ENCODE measurements at regions not wholly inside any gene's neighbourhood (a gene's known extent, or its start where the extent isn't known, plus 50 kb on each side); places are given as distances from the start of the nearest gene placed in this dataset.

GRCh38 chr17:77867308-77867781 is 91.2 kb upstream of the TNRC6C start:
- TF ChIP-seq REST (IDR thresholded peaks at IDR 0.05; ENCODE audit: insufficient read depth in 1 of 2, low read depth in 2 of 2, low read length in 2 of 2) (no peak), TAF1 (IDR thresholded peaks at IDR 0.05; ENCODE audit: borderline replicate concordance, insufficient read depth, low read length) (no peak), POLR2AphosphoS5 (IDR thresholded peaks at IDR 0.05; ENCODE audit: low read depth, low read length) (no peak), SIN3A (IDR thresholded peaks at IDR 0.05; ENCODE audit: borderline replicate concordance, insufficient read depth, low read length) (no peak), FOXP2 (optimal IDR thresholded peaks at IDR 0.05; ENCODE audit: borderline replicate concordance, extremely low read depth, extremely low read length, insufficient read depth) (no peak)

DNA sequence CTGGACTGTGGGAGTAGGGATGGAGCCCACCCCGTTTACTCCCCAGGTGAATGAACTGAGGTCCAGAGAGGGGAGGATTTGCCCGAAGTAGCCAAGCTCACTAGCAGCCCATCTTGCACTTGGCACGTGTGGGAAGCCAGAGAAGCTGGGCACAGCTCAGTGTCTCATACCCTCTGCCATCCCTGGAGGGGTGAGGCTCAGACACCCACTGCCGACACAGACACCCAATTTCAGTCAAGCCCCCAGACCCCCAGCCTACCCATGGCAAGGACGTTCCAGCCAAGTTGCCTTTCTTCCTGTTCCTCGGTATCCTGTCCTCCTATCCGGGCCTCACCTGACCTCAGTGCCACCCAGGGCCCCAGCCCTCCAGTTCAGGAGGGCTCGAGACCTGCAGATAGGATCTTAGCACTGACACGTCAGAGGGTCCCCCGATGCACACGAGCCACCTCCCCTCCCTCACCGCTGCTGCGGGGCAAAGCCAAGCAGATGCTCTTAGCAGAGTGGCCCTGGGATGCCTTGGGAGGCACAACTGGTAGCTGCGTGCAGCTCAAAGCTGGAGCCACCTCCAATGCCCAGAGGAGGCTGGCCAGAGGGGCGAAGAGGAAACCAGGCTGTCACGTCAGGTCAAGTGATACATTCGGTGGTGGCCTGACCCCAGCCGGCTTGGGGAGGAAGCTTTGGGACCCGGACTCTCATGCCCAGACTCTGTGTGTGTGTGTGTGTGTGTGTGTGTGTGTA is 90.4 kb upstream of the TNRC6C start:
- TF ChIP-seq SIN3A (IDR thresholded peaks at IDR 0.05; ENCODE audit: borderline replicate concordance, insufficient read depth, low read length) (no peak), REST (IDR thresholded peaks at IDR 0.05; ENCODE audit: insufficient read depth in 1 of 2, low read depth in 2 of 2, low read length in 2 of 2) (no peak), FOXP2 (optimal IDR thresholded peaks at IDR 0.05; ENCODE audit: borderline replicate concordance, extremely low read depth, extremely low read length, insufficient read depth) (no peak), TAF1 (IDR thresholded peaks at IDR 0.05; ENCODE audit: borderline replicate concordance, insufficient read depth, low read length) (no peak), POLR2AphosphoS5 (IDR thresholded peaks at IDR 0.05; ENCODE audit: low read depth, low read length) (no peak)

- TF ChIP-seq REST (IDR thresholded peaks at IDR 0.05; ENCODE audit: insufficient read depth in 1 of 2, low read depth in 2 of 2, low read length in 2 of 2): no peak
- TF ChIP-seq POLR2AphosphoS5 (IDR thresholded peaks at IDR 0.05; ENCODE audit: low read depth, low read length): no peak
- TF ChIP-seq TAF1 (IDR thresholded peaks at IDR 0.05; ENCODE audit: borderline replicate concordance, insufficient read depth, low read length): no peak
- TF ChIP-seq FOXP2 (optimal IDR thresholded peaks at IDR 0.05; ENCODE audit: borderline replicate concordance, extremely low read depth, extremely low read length, insufficient read depth): no peak
- no peak for TF ChIP-seq SIN3A (IDR thresholded peaks at IDR 0.05; ENCODE audit: borderline replicate concordance, insufficient read depth, low read length)
Measured at GRCh38 chr17:77869041-77869599, 89.4 kb upstream of the TNRC6C start.

- TF ChIP-seq POLR2AphosphoS5 (IDR thresholded peaks at IDR 0.05; ENCODE audit: low read depth, low read length): no peak
- no peak for TF ChIP-seq SIN3A (IDR thresholded peaks at IDR 0.05; ENCODE audit: borderline replicate concordance, insufficient read depth, low read length)
- TF ChIP-seq TAF1 (IDR thresholded peaks at IDR 0.05; ENCODE audit: borderline replicate concordance, insufficient read depth, low read length): no peak
Measured at GRCh38 chr17:77869665-77870132, 88.8 kb upstream of the TNRC6C start.

DNA sequence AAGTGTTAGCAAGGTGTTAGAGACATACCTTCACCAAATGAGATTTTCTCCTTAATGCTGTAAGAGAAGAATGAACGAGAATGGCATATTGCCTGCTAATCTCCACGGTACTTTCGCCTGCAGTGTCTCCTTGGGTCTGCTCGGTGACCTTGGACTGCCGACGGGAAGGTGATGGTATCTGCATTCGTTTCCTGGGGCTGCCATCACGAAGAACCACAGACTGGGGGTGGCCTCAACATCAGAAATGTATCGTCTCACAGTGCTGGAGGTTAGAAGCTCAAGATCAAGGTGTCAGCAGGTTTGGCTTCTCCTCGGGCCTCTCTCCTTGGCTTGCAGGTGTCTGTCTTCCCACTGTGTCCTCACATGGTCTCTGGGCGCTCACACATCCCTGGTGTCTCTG is 86.3 kb upstream of the TNRC6C start:
- TF ChIP-seq POLR2AphosphoS5 (IDR thresholded peaks at IDR 0.05; ENCODE audit: low read depth, low read length) (no peak), REST (IDR thresholded peaks at IDR 0.05; ENCODE audit: insufficient read depth in 1 of 2, low read depth in 2 of 2, low read length in 2 of 2) (no peak), TAF1 (IDR thresholded peaks at IDR 0.05; ENCODE audit: borderline replicate concordance, insufficient read depth, low read length) (no peak), SIN3A (IDR thresholded peaks at IDR 0.05; ENCODE audit: borderline replicate concordance, insufficient read depth, low read length) (no peak), FOXP2 (optimal IDR thresholded peaks at IDR 0.05; ENCODE audit: borderline replicate concordance, extremely low read depth, extremely low read length, insufficient read depth) (no peak)

Measured in PFSK-1 (cell line).